DND-41 (cell line): ENCODE measurements at regions not wholly inside any gene's neighbourhood (a gene's known extent, or its start where the extent isn't known, plus 50 kb on each side); places are given as distances from the start of the nearest gene placed in this dataset.
"Not testable (repeated sequence)": the region's sequence is repeated elsewhere in the genome, so short reads cannot be mapped to it uniquely, and the experiment has no call there.

ENCODE experiments used
- ATAC-seq: fragments of 200-7000 bp; cut with Tn5 transposase; 3 replicates; pipeline ENCODE4 v1.9.1; 2021; ENCODE audit warnings: low read depth; ENCODE audit not compliant: insufficient read depth
- DNase-seq: peaks from one replicate; pipeline ENCODE4 v3.0.0-alpha.2; 2020
- H2AFZ ChIP-seq: 2 replicates; pipeline ENCODE4 v1.6.0; 2012; ENCODE audit warnings: low read depth, low read length
- H3K27ac ChIP-seq: 2 replicates; pipeline ENCODE4 v1.5.1; 2012; ENCODE audit warnings: low read length, inconsistent platforms
- H3K27me3 ChIP-seq: fragments of 200-600 bp; sonication (generic); 2 replicates; pipeline ENCODE4 v1.6.0; 2012; ENCODE audit warnings: low read length, mild to moderate bottlenecking, inconsistent platforms; ENCODE audit not compliant: insufficient read depth, poor library complexity
- H3K36me3 ChIP-seq: 2 replicates; pipeline ENCODE4 v1.5.1; 2012; ENCODE audit warnings: low read length, inconsistent platforms; ENCODE audit not compliant: insufficient read depth
- H3K4me1 ChIP-seq: 2 replicates; pipeline ENCODE4 v1.5.1; 2012; ENCODE audit warnings: mild to moderate bottlenecking, low read length; ENCODE audit not compliant: insufficient read depth
- H3K4me2 ChIP-seq: 2 replicates; pipeline ENCODE4 v1.6.0; 2012; ENCODE audit warnings: mild to moderate bottlenecking, moderate library complexity, low read length, inconsistent platforms; ENCODE audit not compliant: insufficient read depth
- H3K4me3 ChIP-seq, 2 experiments: fragments of 200-600 bp in 1 of 2; shearing (Covaris generic) in 1 of 2; 2 replicates each; pipeline ENCODE4 v1.5.1; 2012 to 2016; ENCODE audit warnings: inconsistent platforms in 2 of 2, low read length in 2 of 2, mild to moderate bottlenecking in 2 of 2, low read depth in 1 of 2, moderate library complexity in 1 of 2
- H3K79me2 ChIP-seq: 2 replicates; pipeline ENCODE4 v1.6.0; 2012; ENCODE audit warnings: low read length, inconsistent platforms; ENCODE audit not compliant: insufficient read depth
- H3K9ac ChIP-seq: 2 replicates; pipeline ENCODE4 v1.6.0; 2012; ENCODE audit warnings: low read depth, mild to moderate bottlenecking, inconsistent platforms, low read length, moderate library complexity
- H3K9me3 ChIP-seq: 2 replicates; pipeline ENCODE4 v1.5.1; 2012; ENCODE audit warnings: low read length, moderate library complexity, mild to moderate bottlenecking, inconsistent platforms; ENCODE audit not compliant: insufficient read depth, severe bottlenecking
- H4K20me1 ChIP-seq: 2 replicates; pipeline ENCODE4 v1.6.0; 2012; ENCODE audit warnings: low read length; ENCODE audit not compliant: insufficient read depth
- CTCF ChIP-seq: IDR thresholded peaks from 2 replicates; pipeline ENCODE4 v1.5.1; 2012; ENCODE audit warnings: borderline replicate concordance, low read length, moderate library complexity, mild to moderate bottlenecking; ENCODE audit not compliant: poor library complexity, severe bottlenecking; ENCODE audit errors: extremely low read depth
- EZH2 ChIP-seq: IDR thresholded peaks from 3 replicates; pipeline ENCODE4 v1.6.1; 2012; ENCODE audit warnings: borderline replicate concordance, low read depth, mild to moderate bottlenecking, moderate library complexity, low read length, inconsistent platforms; ENCODE audit not compliant: severe bottlenecking

DNA sequence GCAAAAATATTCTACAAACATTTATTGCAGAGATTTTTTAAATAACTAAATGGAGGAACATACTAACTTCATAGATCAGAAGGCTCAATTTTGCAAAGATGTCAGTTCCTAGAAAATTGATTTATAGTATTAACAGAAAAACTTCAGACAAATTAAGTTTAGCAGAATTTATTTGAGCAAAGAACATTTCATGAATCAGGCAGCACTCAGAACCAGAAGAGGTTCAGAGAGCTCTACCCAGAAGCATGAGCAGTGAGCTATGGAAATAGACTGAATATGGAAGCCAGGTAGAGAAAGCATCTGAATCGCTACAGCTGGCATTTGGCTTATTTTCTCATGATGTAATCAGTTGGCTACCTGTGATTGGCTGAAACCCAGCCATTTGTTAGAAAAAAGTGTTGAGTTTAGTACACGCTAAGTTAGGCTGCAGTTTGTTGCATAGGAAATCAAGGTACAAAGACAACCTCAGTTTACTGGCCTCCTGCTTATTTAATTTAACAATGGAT, 174.5 kb upstream of the TAB2 start:
- peaks cover 43% of the 10 kb centered on the region for H3K4me1 ChIP-seq
- H3K4me3 ChIP-seq = no peak overlapping the region
- H3K27me3 ChIP-seq = no peaks in the 10 kb centered on the region
- H3K9me3 ChIP-seq = peaks cover 3% of the 10 kb centered on the region
- ATAC-seq (no peak), DNase-seq (no peak)
- H3K4me2 ChIP-seq = no peak overlapping the region
- TF ChIP-seq CTCF (no peak), EZH2 (no peak)
- H3K79me2 ChIP-seq = no peaks in the 10 kb centered on the region
- no peak overlapping the region for H3K27ac ChIP-seq
- no peaks in the 10 kb centered on the region for H3K36me3 ChIP-seq
- no peaks in the 10 kb centered on the region for H4K20me1 ChIP-seq
- H3K9ac ChIP-seq = no peak overlapping the region
- H2AFZ ChIP-seq = no peak overlapping the region

DNA sequence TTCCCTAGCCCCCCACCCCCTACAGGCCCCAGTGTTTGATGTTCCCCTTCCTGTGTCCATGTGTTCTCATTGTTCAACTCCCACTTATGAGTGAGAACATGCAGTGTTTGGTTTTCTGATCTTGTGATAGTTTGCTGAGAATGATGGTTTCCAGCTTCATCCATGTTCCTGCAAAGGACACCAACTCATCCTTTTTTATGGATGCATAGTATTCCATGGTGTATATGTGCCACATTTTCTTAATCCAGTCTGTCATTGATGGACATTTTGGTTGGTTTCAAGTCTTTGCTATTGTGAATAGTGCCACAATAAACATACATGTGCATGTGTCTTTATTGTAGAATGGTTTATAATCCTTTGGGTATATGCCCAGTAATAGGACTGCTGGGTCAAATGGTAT, 171.7 kb upstream of the TAB2 start:
- not testable (repeated sequence) for H2AFZ ChIP-seq, ATAC-seq, H3K4me2 ChIP-seq, H3K9ac ChIP-seq, H3K4me3 ChIP-seq, H3K27ac ChIP-seq, H3K36me3 ChIP-seq, H3K27me3 ChIP-seq, H4K20me1 ChIP-seq, H3K79me2 ChIP-seq, H3K9me3 ChIP-seq, DNase-seq
- peaks cover 36% of the 10 kb centered on the region for H3K4me1 ChIP-seq

GRCh38 chr6:149147195-149147594, 170.3 kb upstream of the TAB2 start:
- H2AFZ ChIP-seq = no peak overlapping the region
- no peak overlapping the region for H3K4me3 ChIP-seq
- H3K27ac ChIP-seq = no peak overlapping the region
- H3K79me2 ChIP-seq = no peaks in the 10 kb centered on the region
- H3K4me2 ChIP-seq = no peak overlapping the region
- no peaks in the 10 kb centered on the region for H4K20me1 ChIP-seq
- H3K4me1 ChIP-seq = peaks cover 25% of the 10 kb centered on the region
- no peaks in the 10 kb centered on the region for H3K27me3 ChIP-seq
- H3K9ac ChIP-seq = no peak overlapping the region
- no peak for ATAC-seq
- DNase-seq = no peak
- no peaks in the 10 kb centered on the region for H3K36me3 ChIP-seq
- TF ChIP-seq EZH2 = no peak
- no peak for TF ChIP-seq CTCF
- H3K9me3 ChIP-seq = peaks cover 3% of the 10 kb centered on the region

DNA sequence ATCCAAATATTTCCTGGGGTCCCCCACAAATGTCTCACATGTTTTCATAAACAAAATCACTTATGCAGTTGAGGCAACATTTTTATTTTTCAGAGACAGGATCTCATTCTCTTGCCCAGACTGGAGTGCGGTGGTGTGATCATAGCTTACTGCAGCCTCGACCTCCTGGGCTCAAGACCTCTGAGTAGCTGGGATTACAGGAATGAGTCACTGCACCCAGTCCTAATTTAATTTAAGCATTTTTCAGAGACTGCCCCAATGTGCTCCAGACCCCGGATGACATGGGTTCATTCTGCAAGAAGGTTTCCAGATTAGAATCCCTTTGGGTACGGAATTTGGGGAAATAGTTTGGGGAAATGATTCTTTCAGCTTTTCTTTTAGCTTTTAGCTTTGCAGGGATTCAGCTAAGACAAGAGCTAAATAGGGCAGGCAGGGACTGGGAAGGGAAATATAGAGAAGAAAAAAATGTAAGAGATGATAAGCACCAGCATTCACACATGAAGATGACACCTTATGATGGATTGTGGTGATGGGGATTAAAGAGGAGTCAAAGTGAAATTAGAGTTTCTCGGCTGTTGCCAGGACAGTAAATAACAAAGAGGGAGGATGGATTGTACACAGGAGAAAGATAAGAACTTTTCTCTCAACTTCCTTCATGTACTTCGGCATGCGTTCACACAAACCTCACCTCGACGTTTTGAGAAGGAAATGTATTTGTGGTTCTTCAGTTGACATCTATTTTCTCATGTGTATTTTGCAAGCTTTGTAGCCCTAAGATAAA, 169.4 kb upstream of the TAB2 start:
- H3K79me2 ChIP-seq = no peaks in the 10 kb centered on the region
- peak overlapping the region; percentile 25; the same call in 1 of the 2 replicates for H3K27ac ChIP-seq
- H2AFZ ChIP-seq = peak overlapping the region; percentile 1; the same call in 1 of the 2 replicates
- no peak overlapping the region for H3K4me3 ChIP-seq
- no peaks in the 10 kb centered on the region for H3K27me3 ChIP-seq
- ATAC-seq = peak; percentile 60
- H3K36me3 ChIP-seq = no peaks in the 10 kb centered on the region
- H3K9me3 ChIP-seq = peaks cover under 1% of the 10 kb centered on the region
- H3K4me1 ChIP-seq = peaks cover 25% of the 10 kb centered on the region
- no peak overlapping the region for H3K4me2 ChIP-seq
- no peak overlapping the region for H3K9ac ChIP-seq
- no peaks in the 10 kb centered on the region for H4K20me1 ChIP-seq
- no peak for TF ChIP-seq EZH2
- TF ChIP-seq CTCF = no peak
- no peak for DNase-seq
